Amniotic stem cell (primary cell): ENCODE measurements at regions not wholly inside any gene's neighbourhood (a gene's known extent, or its start where the extent isn't known, plus 50 kb on each side); places are given as distances from the start of the nearest gene placed in this dataset.

ENCODE experiments used
- DNase-seq: peaks from one replicate; lab custom pipeline; 2025; lab: John Stamatoyannopoulos, UW

- no peak for DNase-seq
These were observed 196.8 kb upstream of the LEF1 start for GRCh38 chr4:108365551-108365950.

- DNase-seq, result no peak
These were observed 193.2 kb upstream of the LEF1 start for GRCh38 chr4:108361886-108362285.

GRCh38 chr4:108361446-108361820 lies 192.7 kb upstream of the LEF1 start:
- DNase-seq, result no peak

GRCh38 chr4:108360754-108361445 lies 192.2 kb upstream of the LEF1 start:
- peak; percentile 6 for DNase-seq

GRCh38 chr4:108359986-108360681 lies 191.4 kb upstream of the LEF1 start:
- no peak for DNase-seq

- no peak for DNase-seq
These were observed 190.6 kb upstream of the LEF1 start for GRCh38 chr4:108359130-108359985.

- DNase-seq, result no peak
These were observed 187.3 kb upstream of the LEF1 start for GRCh38 chr4:108355902-108356535.

- DNase-seq, result no peak
These were observed 186.6 kb upstream of the LEF1 start for GRCh38 chr4:108355186-108355901.

- DNase-seq, result no peak
These were observed 184.1 kb upstream of the LEF1 start for GRCh38 chr4:108352664-108353308.

- DNase-seq, result no peak
These were observed 183.1 kb upstream of the LEF1 start for GRCh38 chr4:108351791-108352190.

GRCh38 chr4:108350332-108350731 lies 181.6 kb upstream of the LEF1 start:
- no peak for DNase-seq

- DNase-seq, result no peak
These were observed 178.1 kb upstream of the LEF1 start for GRCh38 chr4:108346818-108347210.

- DNase-seq, result no peak
These were observed 177.4 kb upstream of the LEF1 start for GRCh38 chr4:108345862-108346817.

GRCh38 chr4:108342325-108342970 lies 173.7 kb upstream of the LEF1 start:
- no peak for DNase-seq

GRCh38 chr4:108337923-108338322 lies 169.2 kb upstream of the LEF1 start:
- DNase-seq, result no peak

GRCh38 chr4:108336076-108336475 lies 167.3 kb upstream of the LEF1 start:
- DNase-seq, result no peak

GRCh38 chr4:108335081-108335480 lies 166.3 kb upstream of the LEF1 start:
- no peak for DNase-seq

GRCh38 chr4:108334031-108334430 lies 165.3 kb upstream of the LEF1 start:
- no peak for DNase-seq

- DNase-seq, result no peak
These were observed 164.7 kb upstream of the LEF1 start for GRCh38 chr4:108333353-108333942.
